SK-N-SH (cell line): ENCODE measurements at regions not wholly inside any gene's neighbourhood (a gene's known extent, or its start where the extent isn't known, plus 50 kb on each side); places are given as distances from the start of the nearest gene placed in this dataset.
A peak's percentile ranks its signal among the peaks of the same experiment; 100 is the strongest.

ENCODE experiments used
- CTCF ChIA-PET: fragments of 300-600, 350-600 bp; formaldehyde crosslinking; extraction: SDS; loops from one replicate; lab custom pipeline; 2021; lab: Yijun Ruan, JAX
- POLR2A ChIA-PET: fragments of 350-600 bp; sonication (Branson Sonifier 250); formaldehyde crosslinking; extraction: SDS; loops from one replicate; lab custom pipeline; 2020; ENCODE audit warnings: antibody characterized with exemption, inconsistent platforms; lab: Yijun Ruan, JAX
- DNase-seq: peaks from one replicate; pipeline ENCODE4 v3.0.0; 2012
- H2AFZ ChIP-seq: fragments of 200-600 bp; sonication (generic); 2 replicates; pipeline ENCODE4 v1.8.1; 2016; ENCODE audit warnings: antibody characterized with exemption, mild to moderate bottlenecking, low read depth
- H3F3A ChIP-seq: fragments of 200-600 bp; sonication (generic); replicated peaks from 2 replicates; pipeline ENCODE3; 2016; ENCODE audit warnings: antibody characterized with exemption, mild to moderate bottlenecking; ENCODE audit not compliant: insufficient read depth
- H3K27ac ChIP-seq, 2 experiments: fragments of 200-500 bp in 1 of 2; fragments of 200-600 bp in 1 of 2; sonication (Bioruptor generic) in 1 of 2; sonication (generic), shearing (Covaris generic) in 1 of 2; 2 replicates each; pipeline versions ENCODE4 v1.5.1 to v1.6.1; 2014 to 2016; ENCODE audit warnings: low read depth in 2 of 2, inconsistent platforms in 1 of 2, low read length in 1 of 2, mild to moderate bottlenecking in 1 of 2, mixed read lengths in 1 of 2
- H3K27me3 ChIP-seq: fragments of 200-600 bp; sonication (generic), shearing (Covaris generic); 2 replicates; pipeline ENCODE4 v1.6.1; 2016; ENCODE audit warnings: mixed run types; ENCODE audit not compliant: insufficient read depth
- H3K36me3 ChIP-seq, 2 experiments: fragments of 200-500 bp in 1 of 2; fragments of 200-600 bp in 1 of 2; sonication (Bioruptor generic) in 1 of 2; sonication (generic) in 1 of 2; replicated peaks in 1 of 2; 2 replicates each; pipeline versions ENCODE3 to v1.5.1; 2014 to 2016; ENCODE audit warnings: low read length in 1 of 2, mild to moderate bottlenecking in 1 of 2; ENCODE audit not compliant: insufficient read depth in 2 of 2, control insufficient read depth in 1 of 2
- H3K4me1 ChIP-seq, 2 experiments: fragments of 200-500 bp in 1 of 2; fragments of 200-600 bp in 1 of 2; sonication (Bioruptor generic) in 1 of 2; sonication (generic), shearing (Covaris generic) in 1 of 2; 2 replicates each; pipeline versions ENCODE4 v1.5.1 to v1.6.1; 2014 to 2016; ENCODE audit warnings: low read depth in 1 of 2, low read length in 1 of 2, mixed run types in 1 of 2; ENCODE audit not compliant: insufficient read depth in 2 of 2, control insufficient read depth in 1 of 2
- H3K4me2 ChIP-seq: fragments of 200-600 bp; sonication (generic), shearing (Covaris generic); 2 replicates; pipeline ENCODE4 v1.6.1; 2017; ENCODE audit warnings: mixed run types
- H3K4me3 ChIP-seq, 2 experiments: fragments of 200-500 bp in 1 of 2; fragments of 200-600 bp in 1 of 2; sonication (Bioruptor generic) in 1 of 2; sonication (generic), shearing (Covaris generic) in 1 of 2; 2 replicates each; pipeline versions ENCODE4 v1.5.1 to v1.8.1; 2014 to 2016; ENCODE audit warnings: low read depth in 2 of 2, inconsistent platforms in 1 of 2, low read length in 1 of 2, mild to moderate bottlenecking in 1 of 2, mixed read lengths in 1 of 2, moderate library complexity in 1 of 2
- H3K79me2 ChIP-seq: fragments of 200-600 bp; sonication (generic); 2 replicates; pipeline ENCODE4 v1.8.1; 2017; ENCODE audit warnings: mild to moderate bottlenecking; ENCODE audit not compliant: insufficient read depth
- H3K9ac ChIP-seq: fragments of 200-600 bp; sonication (generic); 2 replicates; pipeline ENCODE4 v1.6.1; 2017; ENCODE audit warnings: mixed run types
- H3K9me2 ChIP-seq: fragments of 200-600 bp; sonication (generic); 2 replicates; pipeline ENCODE4 v1.6.1; 2017; ENCODE audit warnings: mixed run types
- H3K9me3 ChIP-seq: fragments of 200-600 bp; sonication (generic); 2 replicates; pipeline ENCODE4 v1.6.1; 2017; ENCODE audit warnings: mixed run types, mild to moderate bottlenecking, moderate library complexity
- H4K20me1 ChIP-seq: fragments of 200-600 bp; sonication (generic); 2 replicates; pipeline ENCODE4 v1.6.1; 2017; ENCODE audit warnings: mild to moderate bottlenecking, mixed run types; ENCODE audit not compliant: insufficient read depth
- CHD2 ChIP-seq: fragments of 150-350 bp; IDR thresholded peaks from 2 replicates; pipeline ENCODE4 v1.6.1; 2018; ENCODE audit warnings: low read length; ENCODE audit not compliant: partially characterized antibody
- EP300 ChIP-seq, 2 experiments: IDR thresholded peaks; 2 replicates each; pipeline versions ENCODE4 v1.4.0 to v1.6.1; 2012; ENCODE audit warnings: borderline replicate concordance in 1 of 2, low read depth in 1 of 2, low read length in 1 of 2
- FOSL2 ChIP-seq: IDR thresholded peaks from 2 replicates; pipeline ENCODE4 v1.4.0; 2012; ENCODE audit warnings: low read depth, mild to moderate bottlenecking, moderate library complexity, borderline replicate concordance
- JUND ChIP-seq: IDR thresholded peaks from 2 replicates; pipeline ENCODE4 v1.4.0; 2012
- MAX ChIP-seq: IDR thresholded peaks from 2 replicates; pipeline ENCODE4 v1.4.0; 2012; ENCODE audit warnings: low read depth
- MXI1 ChIP-seq: IDR thresholded peaks from 2 replicates; pipeline ENCODE4 v1.6.1; 2012; ENCODE audit warnings: mild to moderate bottlenecking, low read depth, low read length, improper control_type of control experiment
- NFIC ChIP-seq: IDR thresholded peaks from 2 replicates; pipeline ENCODE4 v1.4.0; 2012; ENCODE audit warnings: borderline replicate concordance
- RXRA ChIP-seq: IDR thresholded peaks from 2 replicates; pipeline ENCODE4 v1.4.0; 2012; ENCODE audit warnings: low read depth, mild to moderate bottlenecking, borderline replicate concordance
- SMC3 ChIP-seq: IDR thresholded peaks from 2 replicates; pipeline ENCODE4 v1.6.1; 2012; ENCODE audit warnings: low read depth, low read length, improper control_type of control experiment
- TEAD4 ChIP-seq: IDR thresholded peaks from 2 replicates; pipeline ENCODE4 v1.4.0; 2012; ENCODE audit warnings: mild to moderate bottlenecking, borderline replicate concordance; ENCODE audit not compliant: insufficient read depth
- WGBS: methylation state at CpG from one replicate; pipeline ENCODE4 v1.1.6; 2017; ENCODE audit warnings: low lambda C conversion rate; 5-methylcytosine and 5-hydroxymethylcytosine counted together
- TF ChIP-seq, protein P1 (sequence below): IDR thresholded peaks from 2 replicates; pipeline ENCODE4 v1.4.0; 2012; ENCODE audit warnings: low read depth, borderline replicate concordance
- TF ChIP-seq, protein P2 (sequence below): fragments of 200-600 bp; sonication (generic); IDR thresholded peaks from 2 replicates; pipeline ENCODE4 v1.6.1; 2017; ENCODE audit warnings: antibody characterized with exemption, mild to moderate bottlenecking, moderate library complexity
- TF ChIP-seq, protein P3 (sequence below): fragments of 150-350 bp; IDR thresholded peaks from 2 replicates; pipeline ENCODE4 v1.6.1; 2017; ENCODE audit warnings: antibody characterized with exemption, low read length, low read depth, borderline replicate concordance

DNA sequence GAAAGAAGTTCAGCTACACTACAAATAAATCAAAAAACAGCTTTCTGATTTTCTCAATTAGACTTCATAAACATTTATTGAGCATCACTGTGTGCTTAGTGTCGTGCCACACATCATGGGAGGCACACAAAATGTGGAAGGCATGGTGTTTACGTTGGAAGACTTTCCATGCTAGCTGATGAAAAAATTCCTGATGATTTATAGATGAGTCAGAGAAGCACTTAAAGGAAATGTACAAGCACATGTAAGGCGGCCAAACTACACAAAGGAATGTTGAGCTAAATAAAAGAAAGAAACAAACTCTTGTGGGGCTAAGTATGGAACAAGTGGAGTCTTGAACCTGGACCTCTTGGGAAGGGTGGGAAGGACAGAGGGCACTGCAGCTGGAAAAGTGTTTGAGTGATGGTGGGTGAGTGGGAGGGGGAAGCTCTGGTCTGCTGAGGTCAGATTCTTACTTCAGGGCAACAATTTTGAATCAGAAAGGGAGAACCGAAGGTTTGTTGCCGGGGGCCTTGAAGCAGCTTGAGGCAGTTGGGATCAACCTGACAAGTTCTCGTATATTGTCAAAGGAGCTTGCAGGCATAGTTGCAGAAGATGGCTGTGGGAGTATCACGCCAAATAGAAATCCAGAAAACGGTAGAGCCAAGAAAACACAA lies 66.9 kb downstream of the FOXB1 start:
- H3K27ac ChIP-seq, result no peak overlapping the region
- no peaks in the 10 kb centered on the region for H3K36me3 ChIP-seq
- POLR2A ChIA-PET, result no interaction called here
- no peak overlapping the region for H3K9ac ChIP-seq
- no peaks in the 10 kb centered on the region for H3K4me1 ChIP-seq
- 3% methylated on average over 8 of the region's 8 CpGs for WGBS
- H3K4me3 ChIP-seq, result no peak overlapping the region
- no peaks in the 10 kb centered on the region for H4K20me1 ChIP-seq
- DNase-seq, result no peak
- peaks cover 14% of the 10 kb centered on the region for H3K27me3 ChIP-seq
- no peaks in the 10 kb centered on the region for H3K79me2 ChIP-seq
- TF ChIP-seq TEAD4, result no peak
- TF ChIP-seq FOSL2, result peak; percentile 44; the same call in 1 of the 2 replicates
- no peak for TF ChIP-seq SMC3
- peak; percentile 13; the same call in 1 of the 2 replicates for TF ChIP-seq NFIC
- TF ChIP-seq JUND, result 0 out of 2 replicates have a peak, but pooled peaks have one; percentile 23
- TF ChIP-seq RXRA, result no peak
- TF ChIP-seq EP300 (IDR thresholded peaks at IDR 0.05; ENCODE audit: borderline replicate concordance in 1 of 2, low read depth in 1 of 2, low read length in 1 of 2), result no peak
- no peak for TF ChIP-seq MAX
- TF ChIP-seq, protein P1, sequence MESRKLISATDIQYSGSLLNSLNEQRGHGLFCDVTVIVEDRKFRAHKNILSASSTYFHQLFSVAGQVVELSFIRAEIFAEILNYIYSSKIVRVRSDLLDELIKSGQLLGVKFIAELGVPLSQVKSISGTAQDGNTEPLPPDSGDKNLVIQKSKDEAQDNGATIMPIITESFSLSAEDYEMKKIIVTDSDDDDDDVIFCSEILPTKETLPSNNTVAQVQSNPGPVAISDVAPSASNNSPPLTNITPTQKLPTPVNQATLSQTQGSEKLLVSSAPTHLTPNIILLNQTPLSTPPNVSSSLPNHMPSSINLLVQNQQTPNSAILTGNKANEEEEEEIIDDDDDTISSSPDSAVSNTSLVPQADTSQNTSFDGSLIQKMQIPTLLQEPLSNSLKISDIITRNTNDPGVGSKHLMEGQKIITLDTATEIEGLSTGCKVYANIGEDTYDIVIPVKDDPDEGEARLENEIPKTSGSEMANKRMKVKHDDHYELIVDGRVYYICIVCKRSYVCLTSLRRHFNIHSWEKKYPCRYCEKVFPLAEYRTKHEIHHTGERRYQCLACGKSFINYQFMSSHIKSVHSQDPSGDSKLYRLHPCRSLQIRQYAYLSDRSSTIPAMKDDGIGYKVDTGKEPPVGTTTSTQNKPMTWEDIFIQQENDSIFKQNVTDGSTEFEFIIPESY, result no peak
- TF ChIP-seq, protein P2, sequence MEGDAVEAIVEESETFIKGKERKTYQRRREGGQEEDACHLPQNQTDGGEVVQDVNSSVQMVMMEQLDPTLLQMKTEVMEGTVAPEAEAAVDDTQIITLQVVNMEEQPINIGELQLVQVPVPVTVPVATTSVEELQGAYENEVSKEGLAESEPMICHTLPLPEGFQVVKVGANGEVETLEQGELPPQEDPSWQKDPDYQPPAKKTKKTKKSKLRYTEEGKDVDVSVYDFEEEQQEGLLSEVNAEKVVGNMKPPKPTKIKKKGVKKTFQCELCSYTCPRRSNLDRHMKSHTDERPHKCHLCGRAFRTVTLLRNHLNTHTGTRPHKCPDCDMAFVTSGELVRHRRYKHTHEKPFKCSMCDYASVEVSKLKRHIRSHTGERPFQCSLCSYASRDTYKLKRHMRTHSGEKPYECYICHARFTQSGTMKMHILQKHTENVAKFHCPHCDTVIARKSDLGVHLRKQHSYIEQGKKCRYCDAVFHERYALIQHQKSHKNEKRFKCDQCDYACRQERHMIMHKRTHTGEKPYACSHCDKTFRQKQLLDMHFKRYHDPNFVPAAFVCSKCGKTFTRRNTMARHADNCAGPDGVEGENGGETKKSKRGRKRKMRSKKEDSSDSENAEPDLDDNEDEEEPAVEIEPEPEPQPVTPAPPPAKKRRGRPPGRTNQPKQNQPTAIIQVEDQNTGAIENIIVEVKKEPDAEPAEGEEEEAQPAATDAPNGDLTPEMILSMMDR, result no peak
- no peak for TF ChIP-seq MXI1
- TF ChIP-seq CHD2, result no peak
- TF ChIP-seq, protein P3, sequence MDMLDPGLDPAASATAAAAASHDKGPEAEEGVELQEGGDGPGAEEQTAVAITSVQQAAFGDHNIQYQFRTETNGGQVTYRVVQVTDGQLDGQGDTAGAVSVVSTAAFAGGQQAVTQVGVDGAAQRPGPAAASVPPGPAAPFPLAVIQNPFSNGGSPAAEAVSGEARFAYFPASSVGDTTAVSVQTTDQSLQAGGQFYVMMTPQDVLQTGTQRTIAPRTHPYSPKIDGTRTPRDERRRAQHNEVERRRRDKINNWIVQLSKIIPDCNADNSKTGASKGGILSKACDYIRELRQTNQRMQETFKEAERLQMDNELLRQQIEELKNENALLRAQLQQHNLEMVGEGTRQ, result no peak
- TF ChIP-seq, all 33 proteins: peak for 3
- Histone ChIP-seq H3K9me3 (no peaks in the 10 kb centered on the region), H2AFZ (no peak overlapping the region; the same call in 1 of the 2 replicates), H3F3A (peaks cover 5% of the 10 kb centered on the region), H3K9me2 (no peaks in the 10 kb centered on the region), H3K4me2 (0 out of 2 replicates have a peak overlapping the region, but pooled peaks have one; percentile 6)
- CTCF ChIA-PET, result no interaction called here
